Testis (tissue), 2 donors: ENCODE measurements at regions not wholly inside any gene's neighbourhood (a gene's known extent, or its start where the extent isn't known, plus 50 kb on each side); places are given as distances from the start of the nearest gene placed in this dataset.
"Not testable (repeated sequence)": the region's sequence is repeated elsewhere in the genome, so short reads cannot be mapped to it uniquely, and the experiment has no call there.

ENCODE experiments used
- DNase-seq: peaks from one replicate; pipeline ENCODE4 v3.0.0-alpha.2; 2019
- H3K27ac ChIP-seq, 2 donors: fragments of 200-600 bp; sonication (generic); one replicate each; pipeline ENCODE4 v1.5.1; 2019
- H3K27me3 ChIP-seq: fragments of 200-600 bp; sonication (generic); one replicate; pipeline ENCODE4 v1.5.1; 2019
- H3K36me3 ChIP-seq: fragments of 200-600 bp; sonication (generic); one replicate; pipeline ENCODE4 v1.5.1; 2017; ENCODE audit warnings: low read depth; ENCODE audit errors: missing control alignments
- H3K4me1 ChIP-seq: fragments of 200-600 bp; sonication (generic); one replicate; pipeline ENCODE4 v1.5.1; 2019
- H3K4me3 ChIP-seq, 2 donors: fragments of 200-600 bp; sonication (generic); one replicate each; pipeline ENCODE4 v1.5.1; 2017 to 2019
- H3K9me3 ChIP-seq: fragments of 200-600 bp; sonication (generic); one replicate; pipeline ENCODE4 v1.5.1; 2017
- CTCF ChIP-seq, 3 experiments: fragments of 450-650 bp in 2 of 3; fragments of 200-600 bp in 1 of 3; sonication (generic) in 1 of 3; IDR thresholded peaks; one replicate each; pipeline ENCODE4 v1.5.1; 2016 to 2019; ENCODE audit warnings: antibody characterized with exemption in 3 of 3, mild to moderate bottlenecking in 2 of 3, moderate library complexity in 1 of 3
- POLR2A ChIP-seq: fragments of 450-650 bp; IDR thresholded peaks from one replicate; pipeline ENCODE4 v1.6.1; 2017; ENCODE audit warnings: antibody characterized with exemption, mild to moderate bottlenecking, moderate library complexity
- WGBS, 2 donors: methylation state at CpG; one replicate each; pipeline ENCODE4 v1.1.5; 2018; 5-methylcytosine and 5-hydroxymethylcytosine counted together
- intact Hi-C: fragments of 100-400 bp; cut with DNase I; formaldehyde crosslinking; loops from one replicate; pipeline ENCODE4 v1.15.1; 2023; ENCODE audit warnings: low total_unique reads

DNA sequence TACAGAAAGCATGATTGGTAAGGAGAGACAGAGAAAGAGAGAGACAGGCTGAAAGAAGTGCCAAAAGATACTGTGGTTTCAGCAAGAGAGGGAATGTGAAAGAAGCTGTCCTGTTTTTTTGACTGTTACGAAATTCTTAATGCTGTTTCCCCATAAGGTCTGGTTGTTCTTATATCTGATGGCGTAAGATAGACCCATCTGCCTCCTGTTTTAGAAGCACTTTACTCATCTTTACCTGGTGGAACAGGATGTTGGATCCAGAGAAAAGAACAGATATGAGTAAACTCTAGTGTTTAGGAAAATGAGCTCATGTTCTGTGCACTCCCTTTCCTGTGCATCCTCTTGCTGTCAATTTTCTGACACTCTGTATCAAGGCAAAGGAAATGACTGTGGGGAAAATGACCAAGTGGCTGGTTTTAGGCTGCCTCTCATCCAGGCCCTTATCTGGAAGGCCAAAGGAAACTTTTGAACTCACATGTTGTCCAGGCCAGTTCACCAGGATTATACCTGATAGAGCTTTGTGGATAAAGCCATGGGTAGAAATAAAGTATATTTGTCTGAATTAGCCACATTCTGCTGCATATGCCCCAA, 311.7 kb upstream of the HTR2C start:
- intact Hi-C loops = no loop called here

GRCh38 chrX:114270371-114270770, 313.5 kb upstream of the HTR2C start:
- 84% methylated on average over 12 of the region's 21 CpGs; no CpG with 5 or more reads in 1 of the 2 donors for WGBS, 2 donors
- H3K27me3 ChIP-seq, intact Hi-C loops, H3K4me1 ChIP-seq, H3K27ac ChIP-seq, H3K36me3 ChIP-seq, H3K9me3 ChIP-seq, H3K4me3 ChIP-seq: not testable (repeated sequence)
- DNase-seq = peak; percentile 14

More for the DNA sequence above, 311.7 kb upstream of the HTR2C start:
- no peaks in the 10 kb centered on the region for H3K4me1 ChIP-seq
- H3K27me3 ChIP-seq = no peaks in the 10 kb centered on the region
- no peak overlapping the region for H3K4me3 ChIP-seq
- no peaks in the 10 kb centered on the region for H3K36me3 ChIP-seq
- no peak for TF ChIP-seq CTCF (IDR thresholded peaks at IDR 0.05)
- TF ChIP-seq POLR2A = no peak
- no peaks in the 10 kb centered on the region for H3K9me3 ChIP-seq
- no peak for DNase-seq
- 71 to 81% methylated on average over 2 of the region's 2 CpGs for whole genome bisulfite sequencing, 2 donors
- no peak overlapping the region for H3K27ac ChIP-seq

GRCh38 chrX:114268643-114269042, 315.2 kb upstream of the HTR2C start:
- no peaks in the 10 kb centered on the region for H3K9me3 ChIP-seq
- no peaks in the 10 kb centered on the region for H3K4me1 ChIP-seq
- WGBS, 2 donors = 87 to 89% methylated on average over 3 of the region's 3 CpGs
- TF ChIP-seq CTCF (IDR thresholded peaks at IDR 0.05) (no peak), POLR2A (no peak)
- H3K27ac ChIP-seq = no peak overlapping the region
- DNase-seq = no peak
- no peak overlapping the region for H3K4me3 ChIP-seq
- H3K27me3 ChIP-seq = no peaks in the 10 kb centered on the region
- intact Hi-C loops = no loop called here
- no peaks in the 10 kb centered on the region for H3K36me3 ChIP-seq

DNA sequence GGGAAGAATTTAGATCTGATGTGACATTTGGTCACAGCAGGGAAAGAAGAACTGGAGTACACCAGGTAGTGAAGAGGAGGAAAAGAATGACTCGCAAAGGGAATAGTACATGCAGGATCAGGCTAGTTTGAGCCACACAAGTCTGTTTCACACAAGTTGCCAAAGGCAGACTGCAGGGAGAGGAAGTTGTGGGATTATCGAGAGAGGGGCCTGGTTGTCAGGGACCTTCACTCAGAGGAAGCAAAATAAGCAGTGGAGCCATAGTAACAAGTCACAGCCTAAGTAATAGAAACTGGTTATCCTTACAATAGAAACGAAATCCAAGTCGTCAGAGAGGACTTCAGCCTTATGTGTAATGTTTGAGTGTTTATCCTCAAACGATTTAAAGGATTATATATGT, 316.7 kb upstream of the HTR2C start:
- H3K27me3 ChIP-seq = no peaks in the 10 kb centered on the region
- no peaks in the 10 kb centered on the region for H3K36me3 ChIP-seq
- WGBS, 2 donors = 64 to 76% methylated on average over 5 of the region's 5 CpGs
- DNase-seq = no peak
- no peaks in the 10 kb centered on the region for H3K9me3 ChIP-seq
- no peak overlapping the region for H3K4me3 ChIP-seq
- intact Hi-C loops = no loop called here
- no peaks in the 10 kb centered on the region for H3K4me1 ChIP-seq
- no peak overlapping the region for H3K27ac ChIP-seq
- TF ChIP-seq CTCF (IDR thresholded peaks at IDR 0.05) (no peak), POLR2A (no peak)

DNA sequence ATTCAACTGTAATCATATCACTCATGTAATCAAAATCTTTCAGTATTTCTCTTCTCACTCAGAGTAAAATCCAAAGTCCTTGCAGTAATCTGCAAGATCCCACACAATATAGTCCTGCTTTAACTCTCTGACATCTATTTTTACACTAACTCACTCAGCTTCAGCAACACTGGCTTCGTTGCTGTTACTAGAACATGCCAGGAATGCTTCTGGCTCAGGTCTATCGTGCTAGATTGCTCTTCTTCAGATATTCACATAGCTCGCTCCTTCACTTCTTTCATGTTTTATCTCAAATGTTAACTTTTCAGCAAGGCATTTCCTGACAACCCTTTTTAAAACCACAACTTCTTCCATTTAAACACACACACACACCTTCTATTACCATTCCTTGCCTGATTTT, 331.7 kb upstream of the HTR2C start:
- H3K27me3 ChIP-seq = no peaks in the 10 kb centered on the region
- H3K27ac ChIP-seq = no peak overlapping the region
- no peaks in the 10 kb centered on the region for H3K9me3 ChIP-seq
- no peak for DNase-seq
- WGBS, 2 donors = 60 to 70% methylated on average over 3 of the region's 3 CpGs
- H3K36me3 ChIP-seq = no peaks in the 10 kb centered on the region
- H3K4me3 ChIP-seq = no peak overlapping the region
- intact Hi-C loops = no loop called here
- H3K4me1 ChIP-seq = no peaks in the 10 kb centered on the region
- TF ChIP-seq CTCF (IDR thresholded peaks at IDR 0.05) = no peak
- no peak for TF ChIP-seq POLR2A
